ENCODE measurements at regions not wholly inside any gene's neighbourhood (a gene's known extent, or its start where the extent isn't known, plus 50 kb on each side); places are given as distances from the start of the nearest gene placed in this dataset.

DNA sequence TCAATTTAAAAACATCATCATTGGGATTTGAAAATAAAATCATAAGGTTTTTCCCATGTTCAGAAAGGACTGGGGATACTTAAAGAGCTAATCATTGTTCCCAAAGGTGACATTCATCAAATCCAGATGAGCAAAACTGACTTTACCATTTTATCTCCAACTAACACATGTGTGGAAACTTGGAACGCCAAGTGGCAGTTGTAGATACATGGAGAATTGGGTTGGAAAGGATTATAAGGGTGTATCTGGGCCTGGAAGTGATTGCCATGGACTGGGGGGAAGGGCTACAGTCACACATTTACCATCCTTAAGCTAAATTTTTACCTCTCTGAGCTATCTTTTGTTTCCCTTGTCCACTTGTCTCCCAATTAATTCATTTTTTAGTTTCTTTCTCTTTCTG is 203.4 kb downstream of the SLC39A8 start:
- DNase-seq = no peak
- TF ChIP-seq POLR2A (IDR thresholded peaks at IDR 0.05; ENCODE audit: low read length) (no peak), GATA1 (IDR thresholded peaks at IDR 0.05; ENCODE audit: low read depth, low read length) (no peak)

DNA sequence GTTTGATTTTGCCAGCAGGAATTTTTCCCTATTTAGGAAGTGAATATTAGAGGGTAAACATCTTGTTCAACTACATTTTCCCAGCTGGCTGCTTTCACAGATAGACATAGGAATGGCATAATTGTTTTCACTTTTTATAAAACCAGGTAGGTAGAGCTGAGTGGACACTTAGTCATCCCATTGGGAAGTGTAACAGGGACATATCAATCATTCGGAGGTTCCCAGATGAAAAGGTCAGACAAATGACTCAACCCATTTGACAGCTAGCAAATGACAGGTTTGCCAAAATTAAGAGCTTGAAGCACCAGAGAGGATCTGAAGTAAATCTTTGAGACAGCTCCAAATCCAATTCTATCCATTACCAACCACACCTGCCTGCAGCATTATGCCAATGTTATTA is 205.3 kb downstream of the SLC39A8 start:
- TF ChIP-seq GATA1 (IDR thresholded peaks at IDR 0.05; ENCODE audit: low read depth, low read length) (no peak), POLR2A (IDR thresholded peaks at IDR 0.05; ENCODE audit: low read length) (no peak)
- no peak for DNase-seq

DNA sequence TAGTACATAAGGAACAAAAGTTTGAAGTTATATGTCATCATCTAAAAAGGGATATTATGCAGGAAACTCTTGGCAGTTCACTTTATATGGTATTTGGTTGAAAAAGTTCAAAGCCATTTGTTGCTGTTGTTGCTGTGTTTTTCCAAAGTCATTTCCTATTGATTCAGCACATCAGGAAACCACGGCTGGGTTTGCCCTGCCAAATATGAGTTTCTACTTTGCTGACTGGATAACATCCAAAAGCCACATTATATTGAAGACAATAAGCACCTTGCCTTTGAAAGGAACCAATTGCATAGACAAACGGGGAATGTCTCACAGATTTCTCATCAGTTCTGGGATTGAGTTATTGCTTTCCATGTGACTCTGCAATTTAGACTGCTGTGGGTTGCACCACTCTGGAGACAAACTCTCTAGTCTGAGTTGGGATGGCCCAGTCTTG is 206.1 kb downstream of the SLC39A8 start:
- TF ChIP-seq POLR2A (IDR thresholded peaks at IDR 0.05; ENCODE audit: low read length) (no peak), GATA1 (IDR thresholded peaks at IDR 0.05; ENCODE audit: low read depth, low read length) (no peak)
- DNase-seq = no peak

- no peak for TF ChIP-seq GATA1 (IDR thresholded peaks at IDR 0.05; ENCODE audit: low read depth, low read length)
- no peak for TF ChIP-seq POLR2A (IDR thresholded peaks at IDR 0.05; ENCODE audit: low read length)
- no peak for DNase-seq
These were observed 208.1 kb downstream of the SLC39A8 start for GRCh38 chr4:102137217-102137616.

GRCh38 chr4:102129810-102130209 is 215.5 kb downstream of the SLC39A8 start:
- TF ChIP-seq GATA1 (IDR thresholded peaks at IDR 0.05; ENCODE audit: low read depth, low read length) (no peak), POLR2A (IDR thresholded peaks at IDR 0.05; ENCODE audit: low read length) (no peak)

More at GRCh38 chr4:102129810-102130209, 215.5 kb downstream of the SLC39A8 start:
- no peak for DNase-seq

Measured in erythroblast (primary cell).